Stimulated activated CD4-positive, alpha-beta T cell treated with anti-CD3 and anti-CD28 coated beads, Interleukin-1b, Interleukin-23, amount 100 ng/mL, for 4 hours (primary cell): ENCODE measurements at regions not wholly inside any gene's neighbourhood (a gene's known extent, or its start where the extent isn't known, plus 50 kb on each side); places are given as distances from the start of the nearest gene placed in this dataset.
"Not testable (repeated sequence)": the region's sequence is repeated elsewhere in the genome, so short reads cannot be mapped to it uniquely, and the experiment has no call there.

Experiments
- DNase-seq, 2 donors: peaks; one replicate each; pipeline ENCODE4 v3.0.0-alpha.2; 2020; ENCODE audit warnings: low read depth in 2 of 2

DNA sequence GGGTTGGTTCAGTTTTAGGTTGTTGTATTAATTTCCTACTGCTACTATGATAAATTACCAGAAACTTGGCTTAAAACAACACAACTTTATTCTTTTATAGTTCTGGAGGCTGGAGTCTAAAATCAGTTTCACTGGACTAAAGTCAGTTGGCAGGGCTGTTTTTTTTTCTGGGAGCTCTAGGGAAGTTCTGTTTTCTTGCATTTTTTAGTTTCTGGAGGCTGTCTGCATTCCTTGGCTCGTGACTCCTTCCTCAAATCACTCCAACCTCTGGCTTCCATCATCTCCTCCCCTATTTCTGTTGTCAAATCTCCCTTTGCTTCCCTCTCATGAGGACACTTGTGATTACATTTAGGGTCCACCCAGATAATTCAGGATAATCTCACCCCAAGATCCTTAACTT lies 51.3 kb upstream of the SUB1 start:
- DNase-seq = no peak

DNA sequence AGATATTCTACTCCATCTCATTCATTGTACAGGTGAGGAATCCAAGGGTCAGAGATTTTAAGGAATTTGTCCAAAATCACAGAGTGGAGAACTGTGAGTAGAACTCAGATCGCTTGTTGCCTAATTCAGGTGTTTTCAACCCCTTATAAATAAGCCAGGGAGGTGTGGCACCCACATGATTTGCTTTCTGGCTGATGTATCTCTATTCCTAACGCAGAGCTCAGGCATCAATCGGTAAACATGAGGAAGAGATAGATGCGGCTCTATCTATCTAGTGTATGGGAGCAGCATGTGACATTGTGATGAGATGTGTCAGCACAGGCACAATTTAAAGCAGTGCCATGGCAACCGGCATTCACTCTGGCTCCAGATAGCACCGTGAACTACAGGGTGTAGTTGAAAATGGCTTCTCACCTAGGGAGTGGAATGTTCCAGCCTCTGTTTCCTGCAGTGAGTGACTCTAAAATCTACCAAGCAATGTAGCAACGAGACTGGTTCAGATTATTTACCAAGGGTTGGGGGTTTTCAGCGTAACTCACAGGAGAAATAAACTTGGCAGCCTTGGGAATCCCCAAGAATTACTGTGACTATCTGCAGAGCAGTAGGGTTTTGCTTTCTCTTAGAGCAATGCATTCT lies 53.4 kb upstream of the SUB1 start:
- peak in 1 of 2 donors; percentile 40 for DNase-seq

DNA sequence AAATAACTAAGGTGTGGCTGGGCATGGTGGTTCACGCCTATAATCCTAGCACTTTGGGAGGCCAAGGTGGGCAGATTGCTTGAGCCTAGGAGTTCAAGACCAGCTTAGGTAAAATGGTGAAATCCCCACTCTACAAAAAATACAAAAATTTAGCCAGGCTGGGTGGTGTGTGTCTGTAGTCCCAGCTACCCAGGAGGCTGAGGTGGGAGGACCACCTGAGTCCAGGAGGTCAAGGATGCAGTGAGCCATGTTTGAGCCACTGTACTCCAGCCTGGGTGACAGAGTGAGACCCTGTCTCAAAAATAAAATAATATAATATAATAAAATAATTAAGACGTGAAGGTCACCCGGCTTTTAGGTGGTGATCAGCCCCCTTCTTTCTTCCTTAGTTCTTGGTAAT lies 58.0 kb upstream of the SUB1 start:
- DNase-seq = not testable (repeated sequence)

DNA sequence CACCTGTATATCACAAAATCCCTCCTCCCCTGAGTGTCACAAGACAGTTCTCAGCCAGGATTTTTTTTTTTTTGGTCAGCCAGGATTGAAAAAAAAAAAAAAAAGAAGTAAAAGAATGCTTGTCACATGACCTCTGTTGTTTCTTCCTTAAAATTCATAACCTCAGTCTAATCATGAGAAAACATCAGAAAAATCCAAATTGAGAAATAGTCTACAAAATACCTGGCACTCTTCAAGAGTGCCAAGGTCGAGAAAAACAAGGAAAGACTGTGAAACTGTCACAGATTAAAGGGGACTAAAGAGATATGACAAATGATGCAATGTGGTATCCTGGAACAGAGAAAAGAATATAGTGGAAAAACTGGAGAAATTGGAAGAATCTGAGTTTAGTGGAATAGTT lies 58.5 kb upstream of the SUB1 start:
- no peak for DNase-seq

DNA sequence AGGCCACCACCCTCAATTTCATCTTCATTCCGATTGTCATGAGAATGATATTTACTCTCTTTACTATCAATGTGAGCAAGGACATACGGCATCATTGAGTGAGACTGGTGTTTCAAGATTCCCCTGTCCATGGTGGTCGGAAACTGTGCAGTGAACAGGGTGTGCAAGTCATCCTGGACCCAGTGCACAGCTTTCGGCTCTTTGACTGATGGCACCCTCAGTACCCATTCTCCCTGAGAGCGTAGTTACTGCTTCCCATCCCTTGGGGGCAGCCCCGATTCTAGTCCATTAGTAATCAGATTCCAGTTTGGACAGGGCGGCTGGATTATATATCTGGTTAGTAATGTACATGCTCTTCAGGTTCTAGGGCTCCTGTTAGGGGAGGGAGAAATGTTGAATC lies 61.7 kb upstream of the SUB1 start:
- DNase-seq = no peak

DNA sequence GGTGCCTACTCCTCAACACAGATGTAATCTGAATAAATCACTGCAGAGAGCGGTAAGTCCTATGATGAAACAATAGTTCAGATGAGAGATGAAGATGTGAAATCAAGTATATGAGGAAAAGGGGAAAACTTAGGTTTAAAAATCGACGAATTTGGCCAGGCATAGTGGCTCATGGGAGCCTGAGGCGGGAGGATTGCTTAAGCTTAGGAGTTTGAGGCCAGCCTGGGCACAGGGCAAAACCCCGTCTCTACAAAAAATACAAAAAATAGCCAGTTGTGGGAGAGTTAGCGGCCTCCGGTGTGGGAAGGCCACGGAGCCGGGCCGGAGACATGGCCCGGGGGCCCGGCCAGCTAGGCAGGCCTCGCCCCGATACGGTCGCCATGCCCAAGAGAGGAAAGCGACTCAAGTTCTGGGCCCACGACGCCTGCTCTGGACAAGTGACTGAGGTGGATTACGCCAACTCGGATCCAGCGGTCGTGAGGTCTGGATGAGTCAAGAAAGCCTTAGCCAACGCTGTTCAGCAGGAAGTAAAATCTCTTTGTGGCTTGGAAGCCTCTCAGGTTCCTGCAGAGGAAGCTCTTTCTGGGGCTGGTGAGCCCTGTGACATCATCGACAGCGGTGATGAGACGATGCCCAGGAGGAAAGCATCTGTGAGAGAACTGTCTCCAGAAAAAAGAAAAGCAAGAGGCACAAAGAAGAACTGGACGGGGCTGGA lies 62.8 kb upstream of the SUB1 start:
- no peak for DNase-seq

DNA sequence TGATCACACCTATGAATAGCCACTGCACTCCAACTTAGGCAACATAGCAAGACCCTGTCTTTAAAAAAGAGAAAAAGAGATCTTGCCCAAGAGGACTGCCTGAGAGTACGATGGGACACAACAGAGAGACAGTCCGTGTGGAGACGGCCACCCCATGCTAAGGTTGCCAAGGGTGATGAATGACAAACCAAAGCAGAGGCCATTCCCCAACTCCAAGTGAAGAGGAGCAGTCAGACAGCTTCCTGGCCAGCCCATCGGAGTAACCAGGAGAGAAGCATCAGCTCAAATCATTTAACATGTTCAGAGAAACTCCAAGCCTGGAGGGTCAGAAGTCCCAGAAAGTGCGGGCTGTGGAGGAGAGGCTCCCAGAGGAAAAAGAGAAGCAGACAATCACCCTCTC lies 63.9 kb upstream of the SUB1 start:
- DNase-seq = no peak

DNA sequence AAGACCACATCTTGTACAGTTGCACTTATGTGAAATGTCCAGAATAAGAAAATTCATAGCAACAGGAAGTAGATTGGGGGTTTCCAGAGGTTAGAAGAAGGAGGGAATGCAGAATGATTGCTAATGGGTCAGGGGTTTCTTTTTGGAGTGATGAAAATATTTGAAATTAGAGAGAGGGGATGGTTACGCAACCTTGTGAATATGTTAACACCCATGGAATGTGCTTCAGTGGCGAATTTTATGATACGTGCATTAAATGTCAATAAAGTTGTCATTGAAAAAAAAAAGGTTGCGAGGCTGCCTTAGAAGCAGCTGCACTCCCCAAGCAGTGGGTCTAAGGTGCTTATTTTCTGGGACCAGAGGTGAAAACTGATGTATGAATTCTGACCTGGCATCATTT lies 64.4 kb upstream of the SUB1 start:
- no peak for DNase-seq

DNA sequence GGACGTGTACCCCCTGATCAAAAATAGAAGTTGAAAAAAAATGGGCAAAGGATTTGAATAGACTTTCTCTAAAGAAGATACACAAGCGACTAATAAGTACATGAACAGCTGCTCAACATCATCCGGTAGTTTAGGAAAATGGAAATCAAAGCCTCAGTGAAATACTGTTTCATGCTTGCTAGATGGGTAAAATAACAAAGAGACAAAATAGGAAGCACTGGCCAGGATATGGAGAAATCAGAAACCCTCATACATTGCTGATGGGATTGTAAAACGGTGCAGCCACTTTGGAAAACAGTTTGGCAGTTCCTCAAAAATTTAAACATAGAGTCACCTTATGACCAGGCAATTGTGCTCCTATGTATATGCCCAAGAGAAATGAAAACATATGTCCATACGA lies 65.0 kb upstream of the SUB1 start:
- no peak for DNase-seq

DNA sequence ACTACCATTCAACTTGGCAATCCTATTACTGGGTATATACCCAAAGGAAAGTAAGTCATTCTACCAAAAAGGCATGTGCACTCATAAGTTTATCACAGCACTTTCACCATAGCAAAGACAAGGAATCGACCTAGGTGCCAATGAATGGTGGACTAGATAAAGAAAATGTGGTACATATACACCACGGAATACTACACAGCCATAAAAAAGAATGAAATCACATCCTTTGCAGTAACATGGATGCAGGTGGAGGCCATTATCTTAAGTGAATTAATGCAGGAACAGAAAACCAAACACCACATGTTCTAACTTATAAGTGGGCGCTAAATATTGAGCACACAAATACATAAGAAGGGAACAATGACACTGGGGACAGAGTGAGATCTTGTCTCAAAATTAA lies 65.8 kb upstream of the SUB1 start:
- DNase-seq = no peak

DNA sequence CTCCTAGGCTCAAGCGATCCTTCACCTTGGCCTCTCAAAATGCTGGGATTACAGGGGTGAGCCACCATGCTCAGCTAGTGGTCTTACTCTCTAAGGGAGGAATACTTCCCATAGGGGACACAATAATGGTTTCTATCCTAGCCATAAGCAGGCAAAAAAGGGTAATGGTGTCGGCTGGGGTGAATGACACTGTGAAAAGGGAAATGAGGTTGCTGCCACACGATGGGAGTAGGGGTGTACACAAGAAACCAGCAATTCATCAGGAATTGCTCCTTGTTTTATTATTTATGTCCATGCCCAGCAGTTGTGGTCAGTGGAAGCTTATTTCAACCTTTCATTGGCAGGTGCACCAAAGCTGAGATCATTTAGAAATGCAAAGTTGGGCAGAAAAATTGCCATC lies 70.3 kb upstream of the ZFR start:
- DNase-seq = no peak

DNA sequence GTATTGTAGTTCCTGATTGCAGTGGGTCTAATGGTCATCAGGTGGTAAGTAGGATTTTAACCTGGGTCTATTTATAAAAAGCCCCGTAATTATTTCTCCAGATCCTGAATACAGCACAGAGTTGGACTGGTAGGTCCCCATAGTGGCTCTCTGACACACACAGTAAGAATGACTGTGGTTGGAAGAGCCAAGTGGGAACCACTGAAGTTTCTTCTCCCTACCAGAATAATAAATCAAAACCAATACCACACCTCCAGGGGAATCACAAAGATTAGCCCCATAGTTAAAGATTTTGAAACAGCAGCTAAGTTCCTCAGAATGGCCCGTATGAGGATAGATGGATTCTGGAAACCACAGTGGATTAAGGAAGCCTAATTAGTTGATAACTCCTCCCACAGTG lies 68.4 kb upstream of the ZFR start:
- DNase-seq = no peak

DNA sequence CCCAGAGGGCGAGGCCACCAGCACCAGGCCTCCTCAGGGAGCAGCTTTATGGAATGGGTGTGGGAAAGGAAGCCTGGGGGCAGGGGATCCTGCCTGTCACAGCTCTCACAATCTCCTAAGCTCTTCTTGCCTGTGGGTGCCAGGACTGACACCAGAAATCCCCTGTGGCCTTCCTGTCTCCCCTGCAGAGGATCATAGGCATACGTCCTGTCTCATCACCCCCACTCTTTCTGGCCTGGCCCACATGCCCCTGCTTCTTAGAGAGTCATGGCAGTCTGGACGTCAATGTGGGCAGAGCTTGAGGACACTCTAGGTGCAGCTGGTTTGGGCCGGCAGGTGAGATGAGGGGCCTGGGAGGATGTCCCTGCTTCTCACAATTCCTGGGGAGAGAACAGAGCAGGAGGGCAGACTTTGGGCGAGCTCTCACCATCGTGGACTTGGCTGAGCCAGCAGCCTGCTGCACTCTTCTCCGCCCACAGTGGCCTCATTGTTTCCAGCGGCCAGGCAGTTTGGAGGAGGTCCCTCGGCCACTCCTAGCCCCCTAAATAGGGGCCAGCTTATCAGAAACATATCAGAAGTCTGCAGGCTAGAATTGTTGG lies 67.3 kb upstream of the ZFR start:
- DNase-seq = no peak

DNA sequence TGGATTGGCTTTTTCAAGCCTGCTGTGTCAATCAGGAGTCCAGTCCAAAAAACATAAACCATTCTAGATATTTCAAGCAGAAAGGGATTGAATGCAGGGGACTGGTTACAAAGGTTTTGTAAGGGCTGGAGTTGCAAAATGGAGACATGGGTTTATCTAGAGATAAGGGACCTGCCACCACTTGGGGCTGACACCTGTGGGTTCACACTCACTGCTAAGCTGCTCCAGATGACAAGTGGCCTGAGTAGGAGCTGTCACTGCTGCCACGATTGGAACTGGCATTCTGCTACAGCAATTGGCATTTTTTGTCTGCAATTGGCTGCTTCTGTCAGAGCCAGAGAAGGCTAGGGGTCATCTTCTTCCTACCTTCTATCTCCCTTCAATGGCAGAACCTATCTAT lies 66.3 kb upstream of the ZFR start:
- no peak for DNase-seq

DNA sequence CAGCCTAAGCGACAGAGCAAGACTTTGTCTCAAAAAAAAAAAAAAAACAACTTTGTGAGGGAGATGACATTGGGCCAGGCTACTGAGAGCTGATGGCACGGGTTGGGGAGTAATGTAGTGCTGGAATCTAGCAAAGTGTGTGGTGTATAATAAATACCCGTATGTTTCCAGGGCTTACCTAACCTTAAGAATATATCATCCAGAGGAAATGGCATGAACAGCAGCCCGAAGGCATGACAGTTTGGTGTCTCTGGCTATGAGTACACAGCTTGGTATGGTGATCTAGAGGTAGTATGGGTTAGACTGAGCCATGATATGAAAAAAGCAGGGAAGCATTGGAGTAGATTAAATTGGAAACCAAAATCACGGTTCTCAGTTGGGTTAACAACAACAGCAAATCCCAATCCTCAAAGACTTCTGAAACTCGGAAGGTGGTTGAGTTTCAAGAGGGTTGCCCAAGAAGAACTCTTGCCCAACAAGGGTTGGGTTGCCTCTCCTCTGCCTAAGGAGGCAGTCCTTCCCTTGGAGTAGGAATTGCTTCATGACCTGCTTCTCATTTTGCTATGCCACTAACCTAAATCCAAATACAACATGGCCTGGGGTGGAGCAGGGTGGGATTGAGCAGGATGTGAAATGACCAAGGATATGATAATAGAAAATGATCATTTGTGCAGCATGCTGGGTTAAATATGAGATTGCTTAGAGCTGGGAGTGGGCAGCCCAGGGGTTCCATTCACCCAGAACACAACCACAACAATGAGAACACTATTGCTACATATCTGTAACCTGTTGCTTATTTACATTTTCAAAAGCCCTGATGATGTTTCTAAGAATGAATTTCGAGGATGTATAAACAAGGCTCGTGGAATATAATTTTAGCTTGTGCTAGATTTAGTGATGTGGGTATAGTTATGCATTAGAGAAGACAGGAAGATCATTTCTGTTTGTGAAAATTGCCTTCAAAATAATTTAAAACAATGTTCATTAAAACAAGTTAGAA lies 64.6 kb upstream of the ZFR start:
- DNase-seq = no peak

DNA sequence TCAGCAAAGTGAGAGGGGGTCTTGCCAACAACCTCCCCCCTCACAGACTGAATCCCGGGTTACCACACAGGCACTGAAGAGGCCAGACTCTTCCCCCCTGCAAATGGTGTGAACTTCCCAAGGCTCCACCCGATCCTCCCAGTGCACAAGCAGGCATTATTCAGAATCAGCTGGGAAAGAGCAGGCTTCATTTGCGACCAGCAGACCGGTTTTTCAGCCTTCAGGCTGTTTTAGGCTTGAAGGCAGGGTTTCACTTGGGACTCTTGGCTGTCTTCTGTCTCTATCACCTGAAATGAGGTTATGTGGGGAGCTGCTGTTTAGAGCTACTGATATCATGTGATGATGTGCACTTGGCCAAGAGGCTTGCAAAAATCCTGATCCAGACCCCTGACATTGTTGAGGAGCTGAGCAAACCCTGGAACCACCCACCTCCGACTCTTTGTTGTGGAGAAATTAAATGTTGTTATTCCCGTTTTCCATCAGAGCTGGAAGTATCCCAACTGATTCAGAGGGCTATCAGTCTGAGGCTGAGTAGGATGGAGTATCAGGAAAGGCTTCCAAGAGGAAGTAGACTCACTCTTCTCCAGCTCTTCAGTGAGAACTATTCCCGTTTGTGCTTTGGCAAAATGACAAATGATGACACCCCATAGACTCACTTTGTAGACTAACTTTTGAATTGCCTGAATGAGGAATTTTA lies 63.3 kb upstream of the ZFR start:
- DNase-seq = no peak

DNA sequence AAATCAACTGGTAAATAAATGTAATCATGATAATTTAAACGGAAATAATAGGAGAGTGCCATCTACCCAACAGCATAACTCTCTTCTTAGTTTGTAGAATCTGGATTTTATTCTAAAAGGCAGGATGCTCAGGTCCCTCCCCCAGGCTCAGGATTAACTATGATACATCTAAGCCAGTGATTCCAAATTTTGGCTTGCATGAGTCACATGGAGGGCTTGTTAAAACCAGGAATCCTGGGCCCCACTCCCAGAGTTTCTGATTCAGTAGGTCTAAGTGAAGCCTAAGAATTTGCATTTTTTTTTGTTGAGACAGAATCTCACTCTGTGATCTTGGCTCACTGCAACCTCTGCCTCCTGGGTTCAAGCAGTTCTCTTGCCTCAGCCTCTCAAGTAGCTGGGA lies 62.3 kb upstream of the ZFR start:
- no peak for DNase-seq

DNA sequence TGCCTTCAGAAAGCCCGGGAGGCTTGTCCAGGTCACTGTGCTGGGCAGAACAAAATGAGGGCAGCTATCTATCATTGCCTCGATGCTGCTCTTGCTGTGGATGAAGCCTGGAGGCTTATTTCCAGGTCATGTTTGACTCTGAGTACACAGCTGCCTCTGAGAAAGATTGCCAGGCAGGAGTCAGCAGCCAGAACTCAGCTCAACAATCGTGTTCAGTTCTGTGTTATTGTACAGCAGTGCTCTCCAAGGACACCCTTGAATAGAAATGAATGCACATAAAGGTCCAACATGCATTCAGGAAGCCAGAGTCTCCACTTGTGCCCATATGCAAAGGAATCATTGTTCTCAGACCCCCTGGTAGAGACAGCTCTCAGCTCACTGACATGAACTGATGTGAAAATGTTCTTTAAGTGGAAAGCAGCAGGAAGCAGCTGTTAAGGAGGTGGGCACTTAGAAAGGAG lies 61.7 kb upstream of the ZFR start:
- DNase-seq = no peak

DNA sequence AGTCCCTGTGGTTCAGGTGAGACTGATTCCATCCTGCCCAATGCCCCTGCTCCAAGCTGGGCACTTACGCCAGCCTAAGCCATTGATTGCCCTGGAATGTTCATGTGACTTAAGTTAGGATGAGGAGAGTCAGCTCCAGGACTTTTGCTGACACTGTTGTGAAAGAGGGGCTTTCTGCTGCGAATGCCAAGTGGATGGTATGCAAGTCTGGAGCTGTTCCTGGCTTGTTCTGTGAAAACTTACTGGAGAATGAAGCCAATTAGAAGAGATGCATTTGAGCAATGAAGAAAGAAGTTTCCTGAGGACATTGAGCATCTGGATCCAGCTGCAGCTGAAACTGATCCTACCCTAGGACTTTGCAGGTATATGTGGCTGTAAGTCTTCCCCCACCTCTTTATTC lies 61.2 kb upstream of the ZFR start:
- no peak for DNase-seq

DNA sequence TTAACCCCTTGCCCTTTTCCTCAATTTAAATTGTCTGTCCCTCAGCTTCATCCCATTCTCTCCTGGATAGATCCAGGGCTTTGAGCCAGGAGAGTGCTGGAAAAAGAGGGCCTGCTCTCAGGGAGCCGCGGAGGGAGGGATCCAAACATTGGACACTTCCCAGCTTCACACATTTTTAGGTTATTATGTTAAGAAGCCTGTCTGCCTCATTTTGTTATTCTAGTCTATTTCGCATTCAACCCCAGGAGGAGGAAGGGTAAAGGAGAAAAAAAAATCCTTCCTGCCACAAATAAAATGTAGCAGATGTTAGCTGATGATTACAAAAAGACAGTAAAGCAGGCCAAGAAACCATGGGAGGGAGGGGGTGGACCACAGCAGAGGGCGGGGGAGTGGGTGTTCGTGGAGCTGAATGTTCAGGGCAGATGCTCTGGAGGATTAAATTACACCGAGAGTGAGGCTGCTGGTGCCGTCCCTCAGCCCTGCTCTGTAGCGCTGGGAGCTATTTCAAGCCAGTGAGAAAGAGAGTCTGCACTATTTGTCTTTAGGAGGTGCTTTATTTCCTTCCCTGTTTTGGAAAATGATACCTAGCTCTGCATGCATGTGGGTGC lies 60.6 kb upstream of the ZFR start:
- no peak for DNase-seq

DNA sequence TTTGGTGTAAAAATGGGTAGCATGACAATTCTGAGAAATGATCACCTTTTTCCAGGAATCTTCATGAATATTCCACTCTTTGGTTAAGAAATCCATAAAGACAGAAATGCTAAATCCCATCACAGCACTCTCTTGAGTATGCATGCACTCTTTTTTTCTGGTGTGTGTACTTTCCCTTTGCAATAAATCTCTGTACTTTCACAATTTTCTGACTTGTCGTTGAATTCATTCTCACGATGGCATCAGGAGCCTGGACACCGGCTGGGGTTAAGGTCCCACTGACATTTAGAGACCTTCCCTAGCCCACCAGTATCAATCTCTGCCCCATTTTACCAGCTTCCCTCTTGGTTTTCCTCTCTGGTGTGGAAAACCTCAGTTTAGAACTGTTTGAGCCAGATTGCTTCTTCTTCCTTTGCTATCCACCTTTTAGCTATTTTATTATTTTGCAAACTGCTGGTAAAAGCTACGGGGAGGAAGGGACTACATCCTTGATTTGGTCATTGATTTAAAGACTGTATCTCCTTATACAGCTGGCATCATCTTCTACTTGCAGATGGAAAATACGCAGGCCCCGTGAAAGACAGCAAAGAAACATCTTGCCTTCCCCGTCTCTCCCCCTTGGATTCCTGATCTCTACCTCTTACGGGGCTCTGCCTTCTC lies 59.9 kb upstream of the ZFR start:
- no peak for DNase-seq
